ENCODE measurements at regions not wholly inside any gene's neighbourhood (a gene's known extent, or its start where the extent isn't known, plus 50 kb on each side); places are given as distances from the start of the nearest gene placed in this dataset.

DNA sequence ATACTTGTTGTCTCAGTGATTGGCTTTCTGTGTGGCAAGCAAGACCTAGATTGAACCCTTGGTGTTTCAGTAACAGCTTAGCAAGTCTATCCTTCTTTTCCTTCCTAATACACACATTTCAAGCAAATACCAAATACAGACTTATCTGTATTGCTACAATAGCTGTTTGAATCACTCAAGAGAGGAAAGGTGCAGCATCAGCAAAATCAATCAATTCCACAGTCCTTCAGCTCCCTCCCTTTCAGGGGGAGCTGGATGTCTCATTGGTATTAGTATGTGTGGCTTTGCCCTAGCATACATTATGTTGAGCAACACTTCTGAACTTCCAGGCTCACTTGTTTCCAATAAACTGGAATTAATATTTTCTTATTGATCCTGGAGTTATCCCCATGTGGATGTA, 323.1 kb downstream of the TMX3 start:
- TF ChIP-seq POLR2A (IDR thresholded peaks at IDR 0.05; ENCODE audit: extremely low read depth, insufficient read length) (no peak), MYC (IDR thresholded peaks at IDR 0.05; ENCODE audit: low read depth, low read length) (no peak)
- TF ChIP-seq, protein P1, sequence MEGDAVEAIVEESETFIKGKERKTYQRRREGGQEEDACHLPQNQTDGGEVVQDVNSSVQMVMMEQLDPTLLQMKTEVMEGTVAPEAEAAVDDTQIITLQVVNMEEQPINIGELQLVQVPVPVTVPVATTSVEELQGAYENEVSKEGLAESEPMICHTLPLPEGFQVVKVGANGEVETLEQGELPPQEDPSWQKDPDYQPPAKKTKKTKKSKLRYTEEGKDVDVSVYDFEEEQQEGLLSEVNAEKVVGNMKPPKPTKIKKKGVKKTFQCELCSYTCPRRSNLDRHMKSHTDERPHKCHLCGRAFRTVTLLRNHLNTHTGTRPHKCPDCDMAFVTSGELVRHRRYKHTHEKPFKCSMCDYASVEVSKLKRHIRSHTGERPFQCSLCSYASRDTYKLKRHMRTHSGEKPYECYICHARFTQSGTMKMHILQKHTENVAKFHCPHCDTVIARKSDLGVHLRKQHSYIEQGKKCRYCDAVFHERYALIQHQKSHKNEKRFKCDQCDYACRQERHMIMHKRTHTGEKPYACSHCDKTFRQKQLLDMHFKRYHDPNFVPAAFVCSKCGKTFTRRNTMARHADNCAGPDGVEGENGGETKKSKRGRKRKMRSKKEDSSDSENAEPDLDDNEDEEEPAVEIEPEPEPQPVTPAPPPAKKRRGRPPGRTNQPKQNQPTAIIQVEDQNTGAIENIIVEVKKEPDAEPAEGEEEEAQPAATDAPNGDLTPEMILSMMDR (IDR thresholded peaks at IDR 0.05; ENCODE audit: low read depth, low read length): no peak
- TF ChIP-seq, protein P2, sequence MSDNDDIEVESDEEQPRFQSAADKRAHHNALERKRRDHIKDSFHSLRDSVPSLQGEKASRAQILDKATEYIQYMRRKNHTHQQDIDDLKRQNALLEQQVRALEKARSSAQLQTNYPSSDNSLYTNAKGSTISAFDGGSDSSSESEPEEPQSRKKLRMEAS (IDR thresholded peaks at IDR 0.05; ENCODE audit: low read depth, low read length): no peak
